HEK293T (cell line): ENCODE measurements at regions not wholly inside any gene's neighbourhood (a gene's known extent, or its start where the extent isn't known, plus 50 kb on each side); places are given as distances from the start of the nearest gene placed in this dataset.

ENCODE experiments used
- ARNT ChIP-seq: fragments of 450-650 bp; IDR thresholded peaks from 2 replicates; pipeline ENCODE4 v1.6.1; 2017; ENCODE audit warnings: mild to moderate bottlenecking
- BHLHE40 ChIP-seq: fragments of 450-650 bp; IDR thresholded peaks from 2 replicates; pipeline ENCODE4 v1.6.1; 2016; ENCODE audit warnings: mild to moderate bottlenecking, moderate library complexity, borderline replicate concordance
- ELF4 ChIP-seq: fragments of 450-650 bp; IDR thresholded peaks from 2 replicates; pipeline ENCODE4 v1.6.1; 2017; ENCODE audit warnings: antibody characterized with exemption
- FOXK2 ChIP-seq: fragments of 450-650 bp; IDR thresholded peaks from 2 replicates; pipeline ENCODE4 v1.6.1; 2016; ENCODE audit warnings: mild to moderate bottlenecking
- FOXM1 ChIP-seq: fragments of 450-650 bp; IDR thresholded peaks from 2 replicates; pipeline ENCODE4 v1.6.1; 2017; ENCODE audit warnings: mild to moderate bottlenecking, borderline replicate concordance
- LEF1 ChIP-seq: fragments of 450-650 bp; IDR thresholded peaks from 2 replicates; pipeline ENCODE4 v1.6.1; 2017; ENCODE audit warnings: mild to moderate bottlenecking, borderline replicate concordance
- SP1 ChIP-seq: fragments of 450-650 bp; IDR thresholded peaks from 2 replicates; pipeline ENCODE4 v1.6.1; 2017
- TARDBP ChIP-seq: fragments of 450-650 bp; IDR thresholded peaks from 2 replicates; pipeline ENCODE4 v1.6.1; 2016
- ZNF384 ChIP-seq: fragments of 450-650 bp; IDR thresholded peaks from 2 replicates; pipeline ENCODE4 v1.6.1; 2016
- TF ChIP-seq, protein P1 (sequence below): fragments of 450-650 bp; IDR thresholded peaks from 2 replicates; pipeline ENCODE4 v1.6.1; 2016

DNA sequence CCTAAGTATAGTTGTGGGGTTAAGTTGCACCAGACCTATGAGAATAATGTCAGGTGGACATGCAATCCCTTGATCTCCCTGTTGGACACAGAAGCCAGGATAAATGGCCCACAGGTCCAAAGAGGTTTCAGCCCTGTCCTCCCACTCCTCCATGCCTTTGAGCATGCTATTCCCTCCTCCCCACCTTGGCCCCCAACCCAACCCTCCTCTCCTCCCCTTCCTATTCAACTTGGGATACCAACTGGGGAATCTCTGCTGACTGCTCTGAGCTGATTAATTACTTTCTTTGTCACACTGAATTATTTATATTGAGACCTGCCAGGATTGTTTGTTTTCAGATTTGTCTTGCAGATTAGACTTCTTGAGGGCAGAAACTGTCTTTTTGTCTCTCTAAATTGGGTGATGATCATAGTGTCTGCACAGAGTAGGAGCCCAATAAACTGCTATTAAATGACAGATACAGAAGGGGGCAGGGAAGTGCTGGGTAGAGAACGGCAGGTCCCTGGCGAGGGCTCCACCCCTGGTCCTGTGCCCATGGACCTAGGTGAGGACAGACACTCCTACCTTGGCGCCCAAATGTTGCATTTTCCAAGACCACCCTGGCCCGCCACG lies 120.9 kb downstream of the UNC5CL start:
- TF ChIP-seq SP1 (no peak), FOXK2 (no peak), ARNT (no peak), LEF1 (no peak), ZNF384 (no peak), BHLHE40 (no peak), FOXM1 (no peak), ELF4 (no peak), TARDBP (no peak)
- TF ChIP-seq, protein P1, sequence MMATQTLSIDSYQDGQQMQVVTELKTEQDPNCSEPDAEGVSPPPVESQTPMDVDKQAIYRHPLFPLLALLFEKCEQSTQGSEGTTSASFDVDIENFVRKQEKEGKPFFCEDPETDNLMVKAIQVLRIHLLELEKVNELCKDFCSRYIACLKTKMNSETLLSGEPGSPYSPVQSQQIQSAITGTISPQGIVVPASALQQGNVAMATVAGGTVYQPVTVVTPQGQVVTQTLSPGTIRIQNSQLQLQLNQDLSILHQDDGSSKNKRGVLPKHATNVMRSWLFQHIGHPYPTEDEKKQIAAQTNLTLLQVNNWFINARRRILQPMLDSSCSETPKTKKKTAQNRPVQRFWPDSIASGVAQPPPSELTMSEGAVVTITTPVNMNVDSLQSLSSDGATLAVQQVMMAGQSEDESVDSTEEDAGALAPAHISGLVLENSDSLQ = no peak
